OCI-LY7 (cell line): ENCODE measurements at regions not wholly inside any gene's neighbourhood (a gene's known extent, or its start where the extent isn't known, plus 50 kb on each side); places are given as distances from the start of the nearest gene placed in this dataset.
A peak's percentile ranks its signal among the peaks of the same experiment; 100 is the strongest.

ENCODE experiments used
- BruUV-seq: library from RNA; stranded (reverse); fragments of 400-500 nt; replicated peaks from 2 replicates; lab custom pipeline; 2021; lab: Mats Ljungman, UMichigan
- CTCF ChIA-PET: fragments of 300-600 bp; sonication (Branson Sonifier 250); formaldehyde crosslinking; loops from one replicate; lab custom pipeline; 2022; ENCODE audit warnings: antibody characterized with exemption; ENCODE audit not compliant: unreplicated experiment; lab: Charles Lee
- POLR2A ChIA-PET: fragments of 300-600 bp; sonication (Branson Sonifier 250); formaldehyde crosslinking; loops from one replicate; lab custom pipeline; 2022; ENCODE audit warnings: antibody characterized with exemption; lab: Charles Lee
- DNase-seq: peaks from one replicate; pipeline ENCODE4 v3.0.0-alpha.2; 2015; ENCODE audit warnings: low spot score
- H2AFZ ChIP-seq: fragments of 200-600 bp; sonication (generic), shearing (Covaris generic); 2 replicates; pipeline ENCODE4 v1.6.1; 2014; ENCODE audit warnings: mild to moderate bottlenecking, antibody characterized with exemption, low read length, moderate library complexity
- H3K27ac ChIP-seq: fragments of 200-600 bp; sonication (generic); 2 replicates; pipeline ENCODE4 v1.5.1; 2014; ENCODE audit warnings: mixed run types, low read depth, mild to moderate bottlenecking, moderate library complexity, low read length, inconsistent platforms; ENCODE audit not compliant: poor library complexity, severe bottlenecking
- H3K36me3 ChIP-seq: fragments of 200-600 bp; sonication (generic); 2 replicates; pipeline ENCODE4 v1.6.1; 2014; ENCODE audit warnings: mild to moderate bottlenecking, antibody characterized with exemption, low read length, moderate library complexity, mixed read lengths; ENCODE audit not compliant: insufficient read depth
- H3K4me1 ChIP-seq: fragments of 200-600 bp; sonication (generic); 2 replicates; pipeline ENCODE4 v1.5.1; 2014; ENCODE audit warnings: mild to moderate bottlenecking, low read length; ENCODE audit not compliant: insufficient read depth, poor library complexity, severe bottlenecking
- H3K4me2 ChIP-seq: fragments of 200-600 bp; sonication (generic); 2 replicates; pipeline ENCODE4 v1.6.1; 2014; ENCODE audit warnings: mild to moderate bottlenecking, low read length
- H3K4me3 ChIP-seq: fragments of 200-600 bp; sonication (generic); 2 replicates; pipeline ENCODE4 v1.5.1; 2014; ENCODE audit warnings: mild to moderate bottlenecking, low read depth, low read length; ENCODE audit not compliant: poor library complexity, severe bottlenecking
- H3K79me2 ChIP-seq: fragments of 200-600 bp; sonication (generic); 2 replicates; pipeline ENCODE4 v1.6.1; 2016; ENCODE audit warnings: low read depth, mild to moderate bottlenecking, low read length, moderate library complexity, mixed read lengths; ENCODE audit not compliant: insufficient read depth
- H3K9me2 ChIP-seq: fragments of 200-600 bp; sonication (generic); 2 replicates; pipeline ENCODE4 v1.6.1; 2016; ENCODE audit warnings: mild to moderate bottlenecking, low read length, mixed read lengths; ENCODE audit not compliant: insufficient read depth
- H3K9me3 ChIP-seq: fragments of 200-600 bp; sonication (generic); 2 replicates; pipeline ENCODE4 v1.6.1; 2014; ENCODE audit warnings: mild to moderate bottlenecking, mixed run types, low read length, mixed read lengths
- H4K20me1 ChIP-seq: fragments of 200-600 bp; sonication (generic); 2 replicates; pipeline ENCODE4 v1.6.1; 2014; ENCODE audit warnings: mild to moderate bottlenecking, antibody characterized with exemption, low read length, moderate library complexity, mixed read lengths; ENCODE audit not compliant: insufficient read depth
- CTCF ChIP-seq: fragments of 200-600 bp; sonication (generic); conservative IDR thresholded peaks from 2 replicates; pipeline ENCODE4 v1.5.1; 2014; ENCODE audit warnings: mild to moderate bottlenecking, antibody characterized with exemption, low read length, moderate library complexity, mixed read lengths
- EZH2phosphoT487 ChIP-seq: fragments of 200-600 bp; sonication (generic); IDR thresholded peaks from 2 replicates; pipeline ENCODE4 v1.6.1; 2018; ENCODE audit warnings: low read depth, borderline replicate concordance, mild to moderate bottlenecking, mixed run types, antibody characterized with exemption, low read length, moderate library complexity, mixed read lengths
- intact Hi-C: fragments of 100-400 bp; cut with micrococcal nuclease; formaldehyde crosslinking; loops from one replicate; pipeline ENCODE4 v1.10.0; 2022; ENCODE audit not compliant: unreplicated experiment

- TF ChIP-seq EZH2phosphoT487 (no peak), CTCF (no peak)
- no peaks in the 10 kb centered on the region for H4K20me1 ChIP-seq
- ChIA-PET POLR2A (no interaction called here), CTCF (no interaction called here)
- H3K27ac ChIP-seq, result no peak overlapping the region
- H3K9me3 ChIP-seq, result no peaks in the 10 kb centered on the region
- no peaks in the 10 kb centered on the region for H3K79me2 ChIP-seq
- no peak overlapping the region for H3K4me3 ChIP-seq
- H2AFZ ChIP-seq, result no peak overlapping the region
- no peaks in the 10 kb centered on the region for H3K9me2 ChIP-seq
- peaks cover 28% of the 10 kb centered on the region for H3K4me1 ChIP-seq
- no peak for DNase-seq
- intact Hi-C loops, result loop anchor here (5.0 to 10.0 kb wide), 2 partner anchors 238 to 321 kb away; no protein-coding TSS in a partner anchor
- no TSS peak for BruUV-seq
- H3K36me3 ChIP-seq, result no peaks in the 10 kb centered on the region
- H3K4me2 ChIP-seq, result no peak overlapping the region
Observed at GRCh38 chr3:43876648-43877047, 185.9 kb downstream of the ABHD5 start.

GRCh38 chr3:43879166-43879565, 188.4 kb downstream of the ABHD5 start:
- intact Hi-C loops, result loop anchor here (1.0 to 10.0 kb wide), 3 partner anchors 117 to 318 kb away; no protein-coding TSS in a partner anchor
- Histone ChIP-seq H3K4me3 (no peak overlapping the region), H3K9me3 (no peaks in the 10 kb centered on the region), H3K4me1 (peaks cover 22% of the 10 kb centered on the region), H3K9me2 (no peaks in the 10 kb centered on the region), H3K79me2 (no peaks in the 10 kb centered on the region), H3K27ac (no peak overlapping the region), H4K20me1 (no peaks in the 10 kb centered on the region), H2AFZ (peak overlapping the region; percentile 46; the same call in 1 of the 2 replicates), H3K36me3 (no peaks in the 10 kb centered on the region), H3K4me2 (no peak overlapping the region)
- CTCF ChIA-PET, result no interaction called here
- POLR2A ChIA-PET, result interaction anchor here (2.2 kb wide), 1 partner anchor 28 kb away, joined by 5 read pairs; no protein-coding TSS in a partner anchor
- peak; percentile 73 for DNase-seq
- TF ChIP-seq CTCF (peak; percentile 81), EZH2phosphoT487 (no peak)
- BruUV-seq, result no TSS peak

GRCh38 chr3:43882976-43883680, 192.4 kb downstream of the ABHD5 start:
- Histone ChIP-seq H3K36me3 (no peaks in the 10 kb centered on the region), H3K4me2 (no peak overlapping the region), H3K4me3 (no peak overlapping the region), H2AFZ (peak overlapping the region; percentile 14; the same call in 1 of the 2 replicates), H4K20me1 (no peaks in the 10 kb centered on the region), H3K9me2 (no peaks in the 10 kb centered on the region), H3K79me2 (no peaks in the 10 kb centered on the region), H3K4me1 (peaks cover 42% of the 10 kb centered on the region), H3K27ac (no peak overlapping the region), H3K9me3 (no peaks in the 10 kb centered on the region)
- ChIA-PET POLR2A (no interaction called here), CTCF (no interaction called here)
- no peak for TF ChIP-seq CTCF
- no peak for TF ChIP-seq EZH2phosphoT487
- intact Hi-C loops, result no loop called here
- no TSS peak for BruUV-seq
- no peak for DNase-seq
